Liver (tissue), 8 donors: ENCODE measurements at regions not wholly inside any gene's neighbourhood (a gene's known extent, or its start where the extent isn't known, plus 50 kb on each side); places are given as distances from the start of the nearest gene placed in this dataset.
A peak's percentile ranks its signal among the peaks of the same experiment; 100 is the strongest.

Source experiments
- DNase-seq: peaks from one replicate; pipeline ENCODE4 v3.0.0-alpha.2; 2017; ENCODE audit warnings: low spot score
- H3K27ac ChIP-seq, 2 donors: one replicate each; pipeline ENCODE4 v1.7.0; 2013; ENCODE audit warnings: inconsistent platforms in 2 of 2, low read length in 2 of 2, control low read depth in 1 of 2, low read depth in 1 of 2, mild to moderate bottlenecking in 1 of 2
- H3K27me3 ChIP-seq, 4 donors: one replicate each; pipeline versions ENCODE4 v1.6.1 to v1.7.0; 2013; ENCODE audit warnings: low read length in 3 of 4, inconsistent platforms in 1 of 4, mild to moderate bottlenecking in 1 of 4, moderate library complexity in 1 of 4; ENCODE audit not compliant: control insufficient read depth in 4 of 4, insufficient read depth in 4 of 4
- H3K36me3 ChIP-seq, 4 donors: one replicate each; pipeline versions ENCODE4 v1.6.1 to v1.7.0; 2013; ENCODE audit warnings: low read length in 3 of 4, mild to moderate bottlenecking in 3 of 4, low read depth in 1 of 4, moderate library complexity in 1 of 4; ENCODE audit not compliant: control insufficient read depth in 4 of 4, insufficient read depth in 3 of 4
- H3K4me1 ChIP-seq, 4 donors: one replicate each; pipeline versions ENCODE4 v1.6.1 to v1.7.0; 2013; ENCODE audit warnings: low read length in 3 of 4, mild to moderate bottlenecking in 3 of 4, moderate library complexity in 1 of 4; ENCODE audit not compliant: control insufficient read depth in 4 of 4, insufficient read depth in 4 of 4
- H3K4me3 ChIP-seq, 3 donors: one replicate each; pipeline versions ENCODE4 v1.6.1 to v1.7.0; 2013; ENCODE audit warnings: low read length in 3 of 3, control low read depth in 1 of 3, low read depth in 1 of 3, mild to moderate bottlenecking in 1 of 3
- H3K9ac ChIP-seq, 2 donors: one replicate each; pipeline ENCODE4 v1.7.0; 2013; ENCODE audit warnings: low read length in 2 of 2, mild to moderate bottlenecking in 2 of 2, moderate library complexity in 2 of 2, control low read depth in 1 of 2, low read depth in 1 of 2
- H3K9me3 ChIP-seq, 4 donors: one replicate each; pipeline versions ENCODE4 v1.6.1 to v1.7.0; 2013; ENCODE audit warnings: low read length in 3 of 4; ENCODE audit not compliant: control insufficient read depth in 4 of 4
- CTCF ChIP-seq: fragments of 150-350 bp; IDR thresholded peaks from 2 replicates; pipeline ENCODE4 v1.5.1; 2017; ENCODE audit warnings: improper control_type of control experiment, low read depth, low read length; ENCODE audit not compliant: missing input control
- EGR1 ChIP-seq, 2 donors: IDR thresholded peaks; 2 replicates each; pipeline ENCODE4 v1.6.1; 2016 to 2018; ENCODE audit warnings: antibody characterized with exemption in 2 of 2, low read depth in 2 of 2
- FOXA2 ChIP-seq: IDR thresholded peaks from 2 replicates; pipeline ENCODE4 v1.6.1; 2016; ENCODE audit warnings: antibody characterized with exemption
- GABPA ChIP-seq, 2 donors: IDR thresholded peaks in 1 of 2; conservative IDR thresholded peaks in 1 of 2; 2 replicates each; pipeline ENCODE4 v1.6.1; 2016; ENCODE audit warnings: antibody characterized with exemption in 2 of 2, mild to moderate bottlenecking in 1 of 2, moderate library complexity in 1 of 2
- HNF4A ChIP-seq, 2 donors: conservative IDR thresholded peaks; 2 replicates each; pipeline ENCODE4 v1.6.1; 2016; ENCODE audit warnings: antibody characterized with exemption in 2 of 2, mild to moderate bottlenecking in 2 of 2
- HNF4G ChIP-seq: IDR thresholded peaks from 2 replicates; pipeline ENCODE4 v1.6.1; 2016; ENCODE audit warnings: antibody characterized with exemption
- JUND ChIP-seq, 2 donors: IDR thresholded peaks; 2 replicates each; pipeline ENCODE4 v1.6.1; 2016; ENCODE audit warnings: antibody characterized with exemption in 2 of 2
- NR2F2 ChIP-seq: IDR thresholded peaks from 2 replicates; pipeline ENCODE4 v1.6.1; 2016; ENCODE audit warnings: antibody characterized with exemption
- RAD21 ChIP-seq, 2 donors: IDR thresholded peaks; 2 replicates each; pipeline ENCODE4 v1.6.1; 2016; ENCODE audit warnings: antibody characterized with exemption in 2 of 2, mild to moderate bottlenecking in 2 of 2
- REST ChIP-seq: IDR thresholded peaks from 2 replicates; pipeline ENCODE4 v1.6.1; 2016; ENCODE audit warnings: antibody characterized with exemption, mild to moderate bottlenecking
- RXRA ChIP-seq, 2 donors: IDR thresholded peaks; 2 replicates each; pipeline ENCODE4 v1.6.1; 2017 to 2018; ENCODE audit warnings: antibody characterized with exemption in 2 of 2, mild to moderate bottlenecking in 1 of 2
- SP1 ChIP-seq: IDR thresholded peaks from 2 replicates; pipeline ENCODE4 v1.6.1; 2018; ENCODE audit warnings: antibody characterized with exemption, mild to moderate bottlenecking
- TAF1 ChIP-seq: conservative IDR thresholded peaks from 2 replicates; pipeline ENCODE4 v1.6.1; 2016; ENCODE audit warnings: antibody characterized with exemption, mild to moderate bottlenecking
- ZBTB33 ChIP-seq: IDR thresholded peaks from 2 replicates; pipeline ENCODE4 v1.6.1; 2016; ENCODE audit warnings: antibody characterized with exemption
- WGBS: extraction: QIAGEN DNeasy Blood & Tissue Kit; methylation state at CpG from one replicate; pipeline ENCODE4 v1.1.7; 2013; 5-methylcytosine and 5-hydroxymethylcytosine counted together
- donor health status: healthy.
- donor health status: healthy.
- donor health status: healthy.
- donor health status: healthy.
- donor health status: healthy.

- Histone ChIP-seq H3K36me3 (no peaks in the 10 kb centered on the region), H3K27me3 (no peaks in the 10 kb centered on the region), H3K9ac (peak overlapping the region in 1 of 2 donors; percentile 42), H3K4me1 (peaks cover 4 to 15% (median 8%) of the 10 kb centered on the region in 4 donors), H3K9me3 (peaks cover 2 to 13% (median 9%) of the 10 kb centered on the region in 4 donors), H3K4me3 (no peak overlapping the region), H3K27ac (peak overlapping the region; percentile 64 to 74)
- TF ChIP-seq SP1, result peak; percentile 92
- no peak for TF ChIP-seq RAD21 (IDR thresholded peaks at IDR 0.05)
- no peak for TF ChIP-seq TAF1
- TF ChIP-seq REST, result peak; percentile 31
- TF ChIP-seq FOXA2, result no peak
- peak in 1 of 2 donors; percentile 54 for TF ChIP-seq JUND (IDR thresholded peaks at IDR 0.05)
- no peak for TF ChIP-seq EGR1 (IDR thresholded peaks at IDR 0.05; ENCODE audit: low read depth in 2 of 2)
- peak; percentile 82 for TF ChIP-seq HNF4G
- no peak for TF ChIP-seq NR2F2
- no peak for TF ChIP-seq CTCF
- peak; percentile 93 for TF ChIP-seq HNF4A (conservative IDR thresholded peaks at IDR 0.05)
- TF ChIP-seq ZBTB33, result no peak
- TF ChIP-seq RXRA (IDR thresholded peaks at IDR 0.05), result peak; percentile 78 to 81
- TF ChIP-seq GABPA (IDR thresholded peaks at IDR 0.05 in 1 of 2, conservative IDR thresholded peaks at IDR 0.05 in 1 of 2), result no peak
- no peak for DNase-seq
- WGBS, result 52% methylated on average over 9 of the region's 9 CpGs
These were observed 69.9 kb upstream of the WNT11 start for GRCh38 chr11:76276046-76276780.

GRCh38 chr11:76275446-76275845 lies 69.1 kb upstream of the WNT11 start:
- Histone ChIP-seq H3K4me3 (no peak overlapping the region), H3K9me3 (peaks cover 2 to 13% (median 9%) of the 10 kb centered on the region in 4 donors), H3K27me3 (no peaks in the 10 kb centered on the region), H3K4me1 (peaks cover 5 to 22% (median 10%) of the 10 kb centered on the region in 4 donors), H3K9ac (no peak overlapping the region), H3K36me3 (no peaks in the 10 kb centered on the region), H3K27ac (no peak overlapping the region)
- 96% methylated on average over 7 of the region's 7 CpGs for WGBS
- TF ChIP-seq CTCF (no peak), FOXA2 (no peak), EGR1 (IDR thresholded peaks at IDR 0.05; ENCODE audit: low read depth in 2 of 2) (no peak), GABPA (IDR thresholded peaks at IDR 0.05 in 1 of 2, conservative IDR thresholded peaks at IDR 0.05 in 1 of 2) (no peak)
- DNase-seq, result no peak
